Sigmoid colon (tissue), 4 donors: ENCODE measurements at regions not wholly inside any gene's neighbourhood (a gene's known extent, or its start where the extent isn't known, plus 50 kb on each side); places are given as distances from the start of the nearest gene placed in this dataset.

Experiments
- EP300 ChIP-seq, 4 donors: sonication (generic); formaldehyde crosslinking; IDR thresholded peaks; one replicate each; pipeline ENCODE4 v1.6.1; 2017; ENCODE audit warnings: antibody characterized with exemption in 4 of 4
- POLR2A ChIP-seq, 2 donors: fragments of 450-650 bp; IDR thresholded peaks; one replicate each; pipeline ENCODE4 v1.6.1; 2016; ENCODE audit warnings: antibody characterized with exemption in 2 of 2, mild to moderate bottlenecking in 2 of 2, moderate library complexity in 2 of 2
- POLR2AphosphoS5 ChIP-seq, 4 donors: sonication (generic); formaldehyde crosslinking; IDR thresholded peaks; one replicate each; pipeline ENCODE4 v1.6.1; 2017; ENCODE audit warnings: antibody characterized with exemption in 4 of 4
- TF ChIP-seq, protein P1 (sequence below), 4 experiments: fragments of 450-650 bp in 3 of 4; fragments of 200-600 bp in 1 of 4; IDR thresholded peaks; one replicate each; pipeline ENCODE4 v1.5.1; 2016 to 2019; ENCODE audit warnings: antibody characterized with exemption in 4 of 4, mild to moderate bottlenecking in 3 of 4, moderate library complexity in 2 of 4

DNA sequence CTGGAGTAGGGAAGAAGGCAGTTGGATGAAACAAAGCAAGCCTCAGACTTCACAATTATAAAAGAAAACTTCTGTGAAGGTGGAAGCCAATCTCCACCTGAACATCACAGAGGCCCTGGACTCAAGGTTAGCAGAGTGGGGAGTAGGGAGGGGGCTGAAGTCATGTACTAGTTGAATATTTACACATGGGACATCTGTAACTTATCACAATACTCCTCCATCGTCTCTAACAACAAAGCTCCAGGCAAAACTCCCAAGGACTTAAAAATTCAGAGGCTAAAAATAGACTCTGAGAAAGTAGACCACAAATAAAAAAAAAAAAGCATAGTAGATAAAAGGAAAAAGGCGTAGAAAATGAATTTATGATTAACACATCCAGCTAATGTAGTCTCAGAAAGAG is 326.3 kb upstream of the PKN2 start:
- TF ChIP-seq, protein P1, sequence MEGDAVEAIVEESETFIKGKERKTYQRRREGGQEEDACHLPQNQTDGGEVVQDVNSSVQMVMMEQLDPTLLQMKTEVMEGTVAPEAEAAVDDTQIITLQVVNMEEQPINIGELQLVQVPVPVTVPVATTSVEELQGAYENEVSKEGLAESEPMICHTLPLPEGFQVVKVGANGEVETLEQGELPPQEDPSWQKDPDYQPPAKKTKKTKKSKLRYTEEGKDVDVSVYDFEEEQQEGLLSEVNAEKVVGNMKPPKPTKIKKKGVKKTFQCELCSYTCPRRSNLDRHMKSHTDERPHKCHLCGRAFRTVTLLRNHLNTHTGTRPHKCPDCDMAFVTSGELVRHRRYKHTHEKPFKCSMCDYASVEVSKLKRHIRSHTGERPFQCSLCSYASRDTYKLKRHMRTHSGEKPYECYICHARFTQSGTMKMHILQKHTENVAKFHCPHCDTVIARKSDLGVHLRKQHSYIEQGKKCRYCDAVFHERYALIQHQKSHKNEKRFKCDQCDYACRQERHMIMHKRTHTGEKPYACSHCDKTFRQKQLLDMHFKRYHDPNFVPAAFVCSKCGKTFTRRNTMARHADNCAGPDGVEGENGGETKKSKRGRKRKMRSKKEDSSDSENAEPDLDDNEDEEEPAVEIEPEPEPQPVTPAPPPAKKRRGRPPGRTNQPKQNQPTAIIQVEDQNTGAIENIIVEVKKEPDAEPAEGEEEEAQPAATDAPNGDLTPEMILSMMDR (IDR thresholded peaks at IDR 0.05): no peak
- TF ChIP-seq POLR2A (IDR thresholded peaks at IDR 0.05) (no peak), POLR2AphosphoS5 (IDR thresholded peaks at IDR 0.05) (no peak), EP300 (IDR thresholded peaks at IDR 0.05) (no peak)
